ENCODE measurements at regions not wholly inside any gene's neighbourhood (a gene's known extent, or its start where the extent isn't known, plus 50 kb on each side); places are given as distances from the start of the nearest gene placed in this dataset.
A peak's percentile ranks its signal among the peaks of the same experiment; 100 is the strongest.
"Not testable (repeated sequence)": the region's sequence is repeated elsewhere in the genome, so short reads cannot be mapped to it uniquely, and the experiment has no call there.

DNA sequence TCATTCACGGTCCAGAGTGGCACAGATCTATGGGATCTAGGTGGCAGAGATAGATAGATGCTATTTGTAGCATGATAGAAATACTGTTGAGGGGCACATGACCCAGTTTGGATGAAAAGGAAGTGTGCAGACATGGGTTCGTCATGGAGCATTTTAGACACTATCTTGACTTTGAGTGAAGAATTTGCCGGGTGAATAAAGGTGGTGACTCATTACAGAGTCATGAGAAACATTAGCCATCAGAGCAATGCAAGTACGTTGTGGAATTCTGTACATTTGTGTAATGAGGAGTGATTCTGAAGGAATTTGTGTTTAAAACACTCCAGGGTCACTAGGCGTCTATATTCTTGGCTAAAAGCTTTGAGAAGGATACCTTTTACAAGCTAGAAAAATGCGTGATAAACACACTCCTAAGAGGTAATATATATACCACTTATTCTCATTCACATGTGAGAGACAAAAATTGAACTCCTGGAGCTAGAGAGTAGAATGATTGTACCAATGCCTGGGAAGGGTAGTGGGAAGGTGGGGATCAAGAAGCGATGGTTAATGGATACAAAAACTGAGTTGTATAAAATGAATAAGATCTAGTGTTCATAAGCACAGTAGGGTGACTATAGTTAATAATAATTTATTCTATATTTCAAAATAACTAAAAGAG lies 593.7 kb upstream of the LUZP2 start:
- no peaks in the 10 kb centered on the region for H3K4me1 Mint-ChIP-seq
- peaks cover 0 to 29% (median 6%) of the 10 kb centered on the region in 5 donors for H3K9me3 Mint-ChIP-seq
- Histone ChIP-seq H3K27ac (ENCODE audit: low read depth, low read length) (no peak overlapping the region), H3K4me3 (ENCODE audit: low read length) (no peak overlapping the region), H3K9me3 (ENCODE audit: low read length) (no peaks in the 10 kb centered on the region), H3K27me3 (ENCODE audit: insufficient read depth, low read length, poor library complexity, severe bottlenecking) (no peaks in the 10 kb centered on the region), H3K36me3 (ENCODE audit: insufficient read depth, low read length) (no peaks in the 10 kb centered on the region), H3K4me1 (ENCODE audit: insufficient read depth, low read length) (no peaks in the 10 kb centered on the region)
- no peak for DNase-seq
- H3K36me3 Mint-ChIP-seq, result no peaks in the 10 kb centered on the region
- no peaks in the 10 kb centered on the region for H3K27me3 Mint-ChIP-seq
- CTCF ChIA-PET, result no interaction called here
- no peak overlapping the region for H3K4me3 Mint-ChIP-seq
- no peak overlapping the region for H3K27ac Mint-ChIP-seq
- POLR2A ChIA-PET, result no interaction called here

DNA sequence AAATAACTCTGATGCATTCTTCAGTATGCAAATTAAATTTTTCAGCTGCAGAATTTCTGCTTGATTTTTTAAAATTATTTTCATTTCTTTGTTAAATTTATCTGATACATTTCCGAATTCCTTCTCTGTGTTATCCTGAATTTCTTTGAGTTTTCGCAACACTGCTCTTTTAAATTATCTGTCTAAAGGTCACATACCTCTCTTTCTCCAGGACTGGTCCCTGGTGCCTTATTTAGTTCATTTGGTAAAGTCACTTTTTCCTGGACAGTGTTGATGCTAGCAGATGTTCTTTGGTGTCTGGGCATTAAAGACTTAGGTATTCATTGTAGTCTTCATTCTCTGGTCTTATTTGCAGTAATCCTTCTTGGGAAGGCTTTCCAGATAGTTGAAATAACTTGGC lies 577.4 kb upstream of the LUZP2 start:
- no peak for DNase-seq
- CTCF ChIA-PET, result no interaction called here
- POLR2A ChIA-PET, result no interaction called here
- Histone ChIP-seq H3K27me3 (ENCODE audit: insufficient read depth, low read length, poor library complexity, severe bottlenecking) (no peaks in the 10 kb centered on the region), H3K9me3 (ENCODE audit: low read length) (no peaks in the 10 kb centered on the region), H3K36me3 (ENCODE audit: insufficient read depth, low read length) (no peaks in the 10 kb centered on the region), H3K4me3 (ENCODE audit: low read length) (no peak overlapping the region), H3K4me1 (ENCODE audit: insufficient read depth, low read length) (no peaks in the 10 kb centered on the region), H3K27ac (ENCODE audit: low read depth, low read length) (no peak overlapping the region)
- Mint-ChIP-seq H3K27ac (peak overlapping the region in 1 of 8 donors; percentile 48), H3K36me3 (no peaks in the 10 kb centered on the region), H3K27me3 (no peaks in the 10 kb centered on the region), H3K9me3 (peaks cover 4 to 48% (median 8%) of the 10 kb centered on the region in 5 donors), H3K4me1 (no peaks in the 10 kb centered on the region), H3K4me3 (no peak overlapping the region)

DNA sequence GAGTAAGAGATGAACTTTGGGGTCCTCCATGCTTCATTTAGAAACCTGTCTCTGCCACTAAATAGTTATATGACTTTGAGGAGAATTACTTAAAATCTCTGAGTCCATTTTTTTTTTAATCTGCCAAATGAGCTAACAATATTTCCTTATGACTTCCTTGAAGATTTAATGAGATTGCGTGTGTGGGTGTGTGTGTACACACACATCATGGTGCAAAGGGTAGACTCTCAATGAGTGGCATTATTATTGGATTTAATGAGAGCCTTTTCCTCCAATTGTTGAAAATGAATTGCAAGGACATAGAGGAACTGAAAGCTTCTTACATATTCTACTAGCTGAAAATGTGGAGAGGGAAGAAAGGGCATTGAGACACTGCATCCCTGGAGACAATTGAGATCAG lies 573.5 kb upstream of the LUZP2 start:
- Mint-ChIP-seq H3K9me3 (peaks cover 2 to 22% (median 4%) of the 10 kb centered on the region in 5 donors), H3K27me3 (no peaks in the 10 kb centered on the region), H3K4me3 (no peak overlapping the region), H3K27ac (no peak overlapping the region), H3K36me3 (no peaks in the 10 kb centered on the region), H3K4me1 (no peaks in the 10 kb centered on the region)
- H3K4me3 ChIP-seq (ENCODE audit: low read length), result no peak overlapping the region
- H3K27ac ChIP-seq (ENCODE audit: low read depth, low read length), result no peak overlapping the region
- H3K27me3 ChIP-seq (ENCODE audit: insufficient read depth, low read length, poor library complexity, severe bottlenecking), result no peaks in the 10 kb centered on the region
- ChIA-PET CTCF (no interaction called here), POLR2A (no interaction called here)
- H3K9me3 ChIP-seq (ENCODE audit: low read length), result no peaks in the 10 kb centered on the region
- no peaks in the 10 kb centered on the region for H3K36me3 ChIP-seq (ENCODE audit: insufficient read depth, low read length)
- H3K4me1 ChIP-seq (ENCODE audit: insufficient read depth, low read length), result no peaks in the 10 kb centered on the region
- no peak for DNase-seq

DNA sequence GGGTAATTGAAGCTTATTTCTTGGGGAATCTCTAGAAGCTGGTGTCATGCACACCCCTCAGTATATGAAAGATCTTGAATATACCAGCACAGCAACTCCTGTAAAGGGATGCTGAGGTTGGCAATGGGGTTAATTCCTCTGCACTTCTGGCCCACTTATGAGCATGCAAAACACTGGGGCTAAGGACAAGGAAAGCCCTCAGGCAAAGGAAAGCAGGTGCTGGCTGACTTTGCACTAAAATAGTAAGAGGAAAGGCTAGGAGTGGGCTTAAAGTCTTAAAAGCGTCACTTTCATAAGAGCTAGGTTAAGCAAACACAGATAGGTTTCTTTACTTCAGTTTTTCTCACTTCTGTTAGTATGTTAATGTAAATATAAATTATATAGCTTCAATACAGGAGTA lies 572.6 kb upstream of the LUZP2 start:
- Mint-ChIP-seq H3K27ac (no peak overlapping the region), H3K36me3 (no peaks in the 10 kb centered on the region), H3K27me3 (no peaks in the 10 kb centered on the region), H3K4me3 (no peak overlapping the region), H3K9me3 (peaks cover 2 to 14% (median 4%) of the 10 kb centered on the region in 5 donors), H3K4me1 (no peaks in the 10 kb centered on the region)
- no peaks in the 10 kb centered on the region for H3K27me3 ChIP-seq (ENCODE audit: insufficient read depth, low read length, poor library complexity, severe bottlenecking)
- no peaks in the 10 kb centered on the region for H3K36me3 ChIP-seq (ENCODE audit: insufficient read depth, low read length)
- H3K27ac ChIP-seq (ENCODE audit: low read depth, low read length), result no peak overlapping the region
- ChIA-PET POLR2A (no interaction called here), CTCF (no interaction called here)
- no peaks in the 10 kb centered on the region for H3K4me1 ChIP-seq (ENCODE audit: insufficient read depth, low read length)
- no peak overlapping the region for H3K4me3 ChIP-seq (ENCODE audit: low read length)
- no peak for DNase-seq
- no peaks in the 10 kb centered on the region for H3K9me3 ChIP-seq (ENCODE audit: low read length)

- ChIA-PET CTCF (no interaction called here), POLR2A (no interaction called here)
- Mint-ChIP-seq H3K4me3 (no peak overlapping the region), H3K36me3 (no peaks in the 10 kb centered on the region), H3K27me3 (no peaks in the 10 kb centered on the region), H3K4me1 (no peaks in the 10 kb centered on the region), H3K27ac (no peak overlapping the region), H3K9me3 (peaks cover 0 to 19% (median 5%) of the 10 kb centered on the region in 5 donors)
- DNase-seq, result no peak
- Histone ChIP-seq H3K9me3 (ENCODE audit: low read length) (no peaks in the 10 kb centered on the region), H3K36me3 (ENCODE audit: insufficient read depth, low read length) (no peaks in the 10 kb centered on the region), H3K4me1 (ENCODE audit: insufficient read depth, low read length) (no peaks in the 10 kb centered on the region), H3K4me3 (ENCODE audit: low read length) (no peak overlapping the region), H3K27ac (ENCODE audit: low read depth, low read length) (no peak overlapping the region), H3K27me3 (ENCODE audit: insufficient read depth, low read length, poor library complexity, severe bottlenecking) (no peaks in the 10 kb centered on the region)
Observed at GRCh38 chr11:23931443-23931842, 565.4 kb upstream of the LUZP2 start.

DNA sequence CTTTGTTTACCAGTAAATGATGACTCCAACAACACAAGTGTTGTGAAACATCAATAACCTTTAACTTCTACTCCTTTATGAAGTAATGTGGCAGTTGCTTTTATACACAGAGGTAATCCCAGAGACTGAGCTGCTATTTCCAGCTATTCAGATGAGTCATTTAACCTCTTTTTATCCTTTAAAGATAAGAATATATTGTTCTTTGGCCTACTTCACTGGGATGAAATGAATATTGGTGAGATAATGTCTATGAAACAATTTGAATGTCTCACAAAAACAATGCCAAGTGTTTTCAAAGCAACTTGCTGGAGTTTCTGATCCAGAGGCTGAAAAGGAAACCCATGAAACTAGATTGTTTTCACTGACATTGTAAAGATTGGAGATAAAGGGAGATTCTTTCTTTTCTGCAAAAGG lies 564.4 kb upstream of the LUZP2 start:
- CTCF ChIA-PET, result no interaction called here
- H3K4me3 Mint-ChIP-seq, result no peak overlapping the region
- POLR2A ChIA-PET, result no interaction called here

DNA sequence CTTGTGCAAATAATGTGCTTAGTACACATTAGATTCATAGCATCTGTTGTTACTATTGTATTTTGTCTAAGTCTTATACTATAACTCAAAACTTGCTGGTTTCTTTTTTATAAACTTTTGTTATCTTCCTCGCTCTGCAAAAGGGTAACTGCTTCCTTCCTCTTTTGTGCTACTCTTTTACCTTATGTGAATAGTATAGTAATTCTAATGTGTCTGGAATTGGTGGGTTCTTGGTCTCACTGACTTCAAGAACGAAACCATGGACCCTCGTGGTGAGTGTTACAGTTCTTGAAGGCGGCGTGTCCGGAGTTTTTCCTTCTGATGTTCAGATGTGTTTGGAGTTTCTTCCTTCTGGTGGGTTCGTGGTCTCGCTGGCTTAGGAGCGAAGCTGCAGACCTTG lies 563.1 kb upstream of the LUZP2 start:
- no peak for DNase-seq

More for the DNA sequence above, 564.4 kb upstream of the LUZP2 start:
- no peak for DNase-seq
- Histone ChIP-seq H3K36me3 (ENCODE audit: insufficient read depth, low read length) (no peaks in the 10 kb centered on the region), H3K27me3 (ENCODE audit: insufficient read depth, low read length, poor library complexity, severe bottlenecking) (no peaks in the 10 kb centered on the region), H3K4me3 (ENCODE audit: low read length) (no peak overlapping the region), H3K4me1 (ENCODE audit: insufficient read depth, low read length) (no peaks in the 10 kb centered on the region), H3K27ac (ENCODE audit: low read depth, low read length) (no peak overlapping the region), H3K9me3 (ENCODE audit: low read length) (no peaks in the 10 kb centered on the region)
- Mint-ChIP-seq H3K9me3 (peaks cover 0 to 16% (median 5%) of the 10 kb centered on the region in 5 donors), H3K36me3 (no peaks in the 10 kb centered on the region), H3K4me1 (no peaks in the 10 kb centered on the region), H3K27me3 (no peaks in the 10 kb centered on the region), H3K27ac (no peak overlapping the region)

DNA sequence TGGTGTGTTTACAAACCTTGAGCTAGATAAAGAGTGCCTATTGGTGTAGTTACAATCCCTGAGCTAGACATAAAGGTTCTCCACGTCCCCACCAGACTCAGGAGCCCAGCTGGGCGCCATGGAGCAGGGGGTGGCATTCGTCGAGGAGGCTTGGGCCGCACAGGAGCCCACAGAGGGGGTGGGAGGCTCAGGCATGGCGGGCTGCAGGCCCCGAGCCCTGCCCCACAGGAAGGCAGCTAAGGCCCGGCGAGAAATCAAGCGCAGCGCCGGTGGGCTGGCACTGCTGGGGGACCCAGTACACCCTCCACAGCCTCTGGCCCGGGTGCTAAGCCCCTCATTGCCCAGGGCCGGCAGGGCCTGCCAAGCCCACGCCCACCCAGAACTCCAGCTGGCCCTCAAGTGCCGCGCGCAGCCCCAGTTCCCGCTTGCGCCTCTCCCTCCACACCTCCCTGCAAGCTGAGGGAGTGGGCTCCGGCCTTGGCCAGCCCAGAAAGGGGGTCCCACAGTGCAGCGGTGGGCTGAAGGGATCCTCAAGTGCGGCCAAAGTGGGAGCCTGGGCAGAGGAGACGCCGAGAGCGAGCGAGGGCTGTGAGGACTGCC lies 562.1 kb upstream of the LUZP2 start:
- H3K27ac Mint-ChIP-seq; H3K27me3 ChIP-seq (ENCODE audit: insufficient read depth, low read length, poor library complexity, severe bottlenecking); H3K36me3 Mint-ChIP-seq; H3K4me3 Mint-ChIP-seq; CTCF ChIA-PET; DNase-seq; H3K27ac ChIP-seq (ENCODE audit: low read depth, low read length); H3K36me3 ChIP-seq (ENCODE audit: insufficient read depth, low read length); POLR2A ChIA-PET; H3K27me3 Mint-ChIP-seq; H3K4me1 Mint-ChIP-seq; H3K4me3 ChIP-seq (ENCODE audit: low read length); H3K9me3 ChIP-seq (ENCODE audit: low read length); H3K4me1 ChIP-seq (ENCODE audit: insufficient read depth, low read length): not testable (repeated sequence)
- H3K9me3 Mint-ChIP-seq, result peaks cover 0 to 19% (median 10%) of the 10 kb centered on the region in 5 donors

More for the DNA sequence above, 563.1 kb upstream of the LUZP2 start:
- H3K27ac ChIP-seq (ENCODE audit: low read depth, low read length), result no peak overlapping the region
- no peaks in the 10 kb centered on the region for H3K36me3 ChIP-seq (ENCODE audit: insufficient read depth, low read length)
- CTCF ChIA-PET, result no interaction called here
- Mint-ChIP-seq H3K9me3 (peaks cover 0 to 13% (median 5%) of the 10 kb centered on the region in 5 donors), H3K36me3 (no peaks in the 10 kb centered on the region), H3K4me1 (no peaks in the 10 kb centered on the region), H3K27me3 (no peaks in the 10 kb centered on the region), H3K4me3 (peak overlapping the region in 4 of 7 donors; percentile 27 to 78 (median 34)), H3K27ac (no peak overlapping the region)
- POLR2A ChIA-PET, result no interaction called here
- H3K9me3 ChIP-seq (ENCODE audit: low read length), result no peaks in the 10 kb centered on the region
- no peak overlapping the region for H3K4me3 ChIP-seq (ENCODE audit: low read length)
- no peaks in the 10 kb centered on the region for H3K27me3 ChIP-seq (ENCODE audit: insufficient read depth, low read length, poor library complexity, severe bottlenecking)
- no peaks in the 10 kb centered on the region for H3K4me1 ChIP-seq (ENCODE audit: insufficient read depth, low read length)
